ENCODE measurements at regions not wholly inside any gene's neighbourhood (a gene's known extent, or its start where the extent isn't known, plus 50 kb on each side); places are given as distances from the start of the nearest gene placed in this dataset.

GRCh38 chr4:54806351-54806750 lies 148.6 kb downstream of the KIT start:
- Histone ChIP-seq H3K9ac (no peak overlapping the region), H3K9me3 (no peaks in the 10 kb centered on the region), H4K20me1 (ENCODE audit: insufficient read depth) (no peaks in the 10 kb centered on the region), H3K4me1 (ENCODE audit: control insufficient read depth in 1 of 2, insufficient read depth in 2 of 2, low read depth in 1 of 2, low read length in 1 of 2) (no peaks in the 10 kb centered on the region), H2AFZ (ENCODE audit: low read depth) (no peak overlapping the region), H3K27ac (ENCODE audit: low read depth in 2 of 2, low read length in 1 of 2) (no peak overlapping the region), H3K27me3 (ENCODE audit: insufficient read depth) (no peaks in the 10 kb centered on the region), H3K4me3 (ENCODE audit: low read depth in 2 of 2, low read length in 1 of 2) (no peak overlapping the region), H3K79me2 (ENCODE audit: insufficient read depth) (no peaks in the 10 kb centered on the region), H3K4me2 (no peak overlapping the region), H3F3A (replicated peaks; ENCODE audit: insufficient read depth) (no peaks in the 10 kb centered on the region), H3K36me3 (replicated peaks in 1 of 2; ENCODE audit: control insufficient read depth in 1 of 2, insufficient read depth in 2 of 2, low read length in 1 of 2) (no peaks in the 10 kb centered on the region), H3K9me2 (no peaks in the 10 kb centered on the region)
- ChIA-PET POLR2A (no interaction called here), CTCF (no interaction called here)
- TF ChIP-seq FOXJ3 (CRISPR knock-in tag; IDR thresholded peaks at IDR 0.05): no peak
- TF ChIP-seq SIN3A (IDR thresholded peaks at IDR 0.05; ENCODE audit: borderline replicate concordance, low read depth, low read length): no peak
- TF ChIP-seq RCOR1 (IDR thresholded peaks at IDR 0.05; ENCODE audit: low read length): no peak
- no peak for TF ChIP-seq USF2 (IDR thresholded peaks at IDR 0.05; ENCODE audit: borderline replicate concordance, low read depth, low read length)
- no peak for TF ChIP-seq GATA2 (CRISPR knock-in tag; IDR thresholded peaks at IDR 0.05)
- TF ChIP-seq FOXM1 (IDR thresholded peaks at IDR 0.05; ENCODE audit: low read depth): no peak
- TF ChIP-seq ELF1 (IDR thresholded peaks at IDR 0.05): no peak
- TF ChIP-seq MXI1 (IDR thresholded peaks at IDR 0.05; ENCODE audit: low read depth, low read length): no peak
- DNase-seq: no peak

GRCh38 chr4:54802336-54802735 lies 144.6 kb downstream of the KIT start:
- Histone ChIP-seq H3K9me2 (no peaks in the 10 kb centered on the region), H4K20me1 (ENCODE audit: insufficient read depth) (no peaks in the 10 kb centered on the region), H3F3A (replicated peaks; ENCODE audit: insufficient read depth) (no peaks in the 10 kb centered on the region), H3K79me2 (ENCODE audit: insufficient read depth) (no peaks in the 10 kb centered on the region), H3K9me3 (no peaks in the 10 kb centered on the region), H3K9ac (no peak overlapping the region), H3K27ac (ENCODE audit: low read depth in 2 of 2, low read length in 1 of 2) (no peak overlapping the region), H3K36me3 (replicated peaks in 1 of 2; ENCODE audit: control insufficient read depth in 1 of 2, insufficient read depth in 2 of 2, low read length in 1 of 2) (no peaks in the 10 kb centered on the region), H2AFZ (ENCODE audit: low read depth) (no peak overlapping the region), H3K27me3 (ENCODE audit: insufficient read depth) (no peaks in the 10 kb centered on the region), H3K4me1 (ENCODE audit: control insufficient read depth in 1 of 2, insufficient read depth in 2 of 2, low read depth in 1 of 2, low read length in 1 of 2) (no peaks in the 10 kb centered on the region), H3K4me3 (ENCODE audit: low read depth in 2 of 2, low read length in 1 of 2) (no peak overlapping the region), H3K4me2 (no peak overlapping the region)
- ChIA-PET CTCF (no interaction called here), POLR2A (no interaction called here)
- TF ChIP-seq TAF1 (IDR thresholded peaks at IDR 0.05; ENCODE audit: borderline replicate concordance, low read depth, low read length) (no peak), GATA2 (CRISPR knock-in tag; IDR thresholded peaks at IDR 0.05) (no peak), CHD2 (IDR thresholded peaks at IDR 0.05; ENCODE audit: low read length, partially characterized antibody) (no peak), ZBTB33 (IDR thresholded peaks at IDR 0.05; ENCODE audit: borderline replicate concordance, low read depth) (no peak), MAX (IDR thresholded peaks at IDR 0.05; ENCODE audit: low read depth) (no peak), REST (IDR thresholded peaks at IDR 0.05; ENCODE audit: low read depth, low read length) (no peak), PBX3 (IDR thresholded peaks at IDR 0.05) (no peak), TEAD4 (IDR thresholded peaks at IDR 0.05; ENCODE audit: borderline replicate concordance, insufficient read depth) (no peak), SIN3A (IDR thresholded peaks at IDR 0.05; ENCODE audit: borderline replicate concordance, low read depth, low read length) (no peak), YY1 (IDR thresholded peaks at IDR 0.05; ENCODE audit: low read depth) (no peak), CTCF (IDR thresholded peaks at IDR 0.05) (no peak), POLR2AphosphoS5 (IDR thresholded peaks at IDR 0.05; ENCODE audit: low read depth, low read length) (no peak), FOSL2 (IDR thresholded peaks at IDR 0.05; ENCODE audit: borderline replicate concordance, low read depth) (no peak), FOXM1 (IDR thresholded peaks at IDR 0.05; ENCODE audit: low read depth) (no peak)
- no peak for DNase-seq
- 12% methylated on average over 2 of the region's 2 CpGs for WGBS (ENCODE audit: low lambda C conversion rate)
